ENCODE measurements at regions not wholly inside any gene's neighbourhood (a gene's known extent, or its start where the extent isn't known, plus 50 kb on each side); places are given as distances from the start of the nearest gene placed in this dataset.

DNA sequence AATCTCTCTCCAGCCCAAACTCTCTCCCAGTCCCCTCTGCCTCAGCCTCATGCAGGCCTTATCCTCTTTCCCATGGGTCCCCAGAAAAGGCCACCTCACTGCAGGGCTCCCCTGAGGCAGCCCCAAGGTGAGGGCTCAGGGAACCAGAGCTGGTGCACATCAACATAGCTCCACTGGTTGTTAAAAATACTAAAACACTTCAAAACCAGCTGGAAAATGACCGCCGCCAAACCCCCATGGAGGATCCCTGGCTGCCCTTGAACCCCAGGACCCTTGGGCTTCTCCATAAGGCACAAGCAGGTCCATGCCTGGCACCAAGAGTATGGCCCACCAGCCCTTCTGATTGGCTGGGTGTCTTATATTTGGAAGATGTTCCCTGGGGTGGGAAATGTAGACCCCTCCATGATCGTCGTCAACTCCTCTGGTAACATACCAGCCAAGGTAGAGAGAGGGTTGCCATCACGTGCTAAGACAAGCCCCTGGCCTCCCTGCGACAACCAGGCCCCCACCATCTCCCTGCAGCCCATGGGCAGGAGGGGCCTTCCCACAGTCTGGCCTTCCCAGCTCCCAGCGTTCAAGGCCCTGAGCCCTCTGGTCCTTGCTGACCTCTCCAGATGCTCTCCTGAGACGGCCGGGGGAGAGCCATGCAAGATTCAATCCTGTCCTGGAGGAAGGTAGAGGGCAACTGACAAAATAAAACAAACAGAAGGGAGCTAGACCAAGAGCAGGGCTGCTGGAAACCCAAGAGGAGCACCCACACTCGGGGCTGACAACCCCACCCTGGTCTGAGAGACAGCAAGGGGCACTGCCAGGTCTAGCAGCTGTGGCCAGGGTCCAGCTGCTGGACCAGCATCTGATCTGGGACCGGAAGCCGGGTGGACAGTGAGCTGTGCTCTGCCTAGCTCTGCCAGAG is 132.1 kb upstream of the PRR20G start:
- Histone ChIP-seq H2AFZ (ENCODE audit: insufficient read depth, low read depth, low read length, poor library complexity, severe bottlenecking) (no peak overlapping the region), H3K9ac (ENCODE audit: insufficient read depth, low read length, poor library complexity, severe bottlenecking) (no peak overlapping the region), H3K4me3 (replicated peaks in 1 of 3; ENCODE audit: low read depth in 2 of 3, low read length in 3 of 3) (no peak overlapping the region), H3K4me1 (ENCODE audit: control insufficient read depth in 1 of 2, insufficient read depth in 2 of 2, low read length in 2 of 2) (no peaks in the 10 kb centered on the region), H3K9me3 (replicated peaks in 1 of 2; ENCODE audit: control insufficient read depth in 1 of 2, insufficient read depth in 1 of 2, low read length in 2 of 2) (no peaks in the 10 kb centered on the region), H3K27ac (ENCODE audit: low read depth in 1 of 2, low read length in 2 of 2) (no peak overlapping the region), H3K36me3 (replicated peaks in 1 of 2; ENCODE audit: control insufficient read depth in 1 of 2, insufficient read depth in 2 of 2, low read length in 2 of 2) (no peaks in the 10 kb centered on the region), H3K4me2 (replicated peaks; ENCODE audit: extremely low read depth, low read length, poor library complexity, severe bottlenecking) (no peak overlapping the region), H3K79me2 (ENCODE audit: insufficient read depth, low read length) (no peaks in the 10 kb centered on the region), H3K27me3 (ENCODE audit: control insufficient read depth in 2 of 2, insufficient read depth in 2 of 2, low read length in 2 of 2) (peaks cover 5 to 40% of the 10 kb centered on the region in 2 donors), H4K20me1 (ENCODE audit: insufficient read depth, low read length) (no peaks in the 10 kb centered on the region)
- TF ChIP-seq, protein P1, sequence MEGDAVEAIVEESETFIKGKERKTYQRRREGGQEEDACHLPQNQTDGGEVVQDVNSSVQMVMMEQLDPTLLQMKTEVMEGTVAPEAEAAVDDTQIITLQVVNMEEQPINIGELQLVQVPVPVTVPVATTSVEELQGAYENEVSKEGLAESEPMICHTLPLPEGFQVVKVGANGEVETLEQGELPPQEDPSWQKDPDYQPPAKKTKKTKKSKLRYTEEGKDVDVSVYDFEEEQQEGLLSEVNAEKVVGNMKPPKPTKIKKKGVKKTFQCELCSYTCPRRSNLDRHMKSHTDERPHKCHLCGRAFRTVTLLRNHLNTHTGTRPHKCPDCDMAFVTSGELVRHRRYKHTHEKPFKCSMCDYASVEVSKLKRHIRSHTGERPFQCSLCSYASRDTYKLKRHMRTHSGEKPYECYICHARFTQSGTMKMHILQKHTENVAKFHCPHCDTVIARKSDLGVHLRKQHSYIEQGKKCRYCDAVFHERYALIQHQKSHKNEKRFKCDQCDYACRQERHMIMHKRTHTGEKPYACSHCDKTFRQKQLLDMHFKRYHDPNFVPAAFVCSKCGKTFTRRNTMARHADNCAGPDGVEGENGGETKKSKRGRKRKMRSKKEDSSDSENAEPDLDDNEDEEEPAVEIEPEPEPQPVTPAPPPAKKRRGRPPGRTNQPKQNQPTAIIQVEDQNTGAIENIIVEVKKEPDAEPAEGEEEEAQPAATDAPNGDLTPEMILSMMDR (IDR thresholded peaks at IDR 0.05) = no peak
- H3K4me1 Mint-ChIP-seq = no peaks in the 10 kb centered on the region
- no peak overlapping the region for H3K4me3 Mint-ChIP-seq
- H3K27me3 Mint-ChIP-seq (ENCODE audit: low read depth in 3 of 3) = peaks cover 45 to 64% (median 49%) of the 10 kb centered on the region in 3 donors
- WGBS (ENCODE audit: insufficient coverage) = 90% methylated on average over 5 of the region's 12 CpGs
- H3K27ac Mint-ChIP-seq = no peak overlapping the region
- intact Hi-C loops (cut with micrococcal nuclease) = no loop called here
- DNase-seq = no peak
- no peaks in the 10 kb centered on the region for H3K36me3 Mint-ChIP-seq
- H3K9me3 Mint-ChIP-seq = peaks cover 0 to 3% (median 0%) of the 10 kb centered on the region in 7 donors

DNA sequence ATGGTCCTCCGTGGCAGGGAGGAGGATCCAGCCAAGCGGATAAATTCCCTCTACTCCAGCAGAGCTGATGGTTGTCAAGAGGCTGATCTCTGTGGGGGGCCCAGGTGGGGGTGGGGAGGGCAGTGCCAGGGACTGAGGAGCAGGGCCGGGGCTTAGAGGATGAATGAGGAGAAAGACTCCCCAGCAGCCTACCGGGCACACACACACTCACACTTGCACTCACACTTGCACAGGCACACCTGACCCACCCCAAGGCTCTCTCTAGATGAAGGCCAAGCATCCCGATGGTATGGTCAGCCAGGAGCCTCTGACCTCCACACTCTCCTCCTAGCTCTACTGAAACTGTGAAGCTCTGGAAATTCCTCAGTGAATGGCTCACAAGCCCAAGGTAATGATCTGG is 131.3 kb upstream of the PRR20G start:
- Mint-ChIP-seq H3K4me1 (no peaks in the 10 kb centered on the region), H3K9me3 (peaks cover 0 to 3% (median 0%) of the 10 kb centered on the region in 7 donors), H3K36me3 (no peaks in the 10 kb centered on the region), H3K27me3 (ENCODE audit: low read depth in 3 of 3) (peaks cover 44 to 60% (median 45%) of the 10 kb centered on the region in 3 donors), H3K4me3 (no peak overlapping the region), H3K27ac (no peak overlapping the region)
- no peaks in the 10 kb centered on the region for H3K9me3 ChIP-seq (replicated peaks in 1 of 2; ENCODE audit: control insufficient read depth in 1 of 2, insufficient read depth in 1 of 2, low read length in 2 of 2)
- no peak for DNase-seq
- no peaks in the 10 kb centered on the region for H4K20me1 ChIP-seq (ENCODE audit: insufficient read depth, low read length)
- intact Hi-C loops (cut with micrococcal nuclease) = no loop called here
- no peak overlapping the region for H2AFZ ChIP-seq (ENCODE audit: insufficient read depth, low read depth, low read length, poor library complexity, severe bottlenecking)
- H3K4me3 ChIP-seq (replicated peaks in 1 of 3; ENCODE audit: low read depth in 2 of 3, low read length in 3 of 3) = no peak overlapping the region
- H3K9ac ChIP-seq (ENCODE audit: insufficient read depth, low read length, poor library complexity, severe bottlenecking) = no peak overlapping the region
- H3K4me2 ChIP-seq (replicated peaks; ENCODE audit: extremely low read depth, low read length, poor library complexity, severe bottlenecking) = no peak overlapping the region
- no peaks in the 10 kb centered on the region for H3K36me3 ChIP-seq (replicated peaks in 1 of 2; ENCODE audit: control insufficient read depth in 1 of 2, insufficient read depth in 2 of 2, low read length in 2 of 2)
- 93% methylated on average over 2 of the region's 5 CpGs for WGBS (ENCODE audit: insufficient coverage)
- H3K79me2 ChIP-seq (ENCODE audit: insufficient read depth, low read length) = no peaks in the 10 kb centered on the region
- H3K27ac ChIP-seq (ENCODE audit: low read depth in 1 of 2, low read length in 2 of 2) = no peak overlapping the region
- H3K4me1 ChIP-seq (ENCODE audit: control insufficient read depth in 1 of 2, insufficient read depth in 2 of 2, low read length in 2 of 2) = no peaks in the 10 kb centered on the region
- TF ChIP-seq, protein P1 (IDR thresholded peaks at IDR 0.05) = no peak
- H3K27me3 ChIP-seq (ENCODE audit: control insufficient read depth in 2 of 2, insufficient read depth in 2 of 2, low read length in 2 of 2) = peaks cover 7 to 39% of the 10 kb centered on the region in 2 donors
